GM12891 (cell line): ENCODE measurements at regions not wholly inside any gene's neighbourhood (a gene's known extent, or its start where the extent isn't known, plus 50 kb on each side); places are given as distances from the start of the nearest gene placed in this dataset.

ENCODE experiments used
- POLR2A ChIP-seq: IDR thresholded peaks from 2 replicates; pipeline ENCODE4 v1.6.1; 2011; ENCODE audit warnings: low read depth, low read length, control low read depth
- POLR2AphosphoS5 ChIP-seq: IDR thresholded peaks from 2 replicates; pipeline ENCODE4 v1.6.1; 2011; ENCODE audit warnings: low read depth, low read length, control low read depth

DNA sequence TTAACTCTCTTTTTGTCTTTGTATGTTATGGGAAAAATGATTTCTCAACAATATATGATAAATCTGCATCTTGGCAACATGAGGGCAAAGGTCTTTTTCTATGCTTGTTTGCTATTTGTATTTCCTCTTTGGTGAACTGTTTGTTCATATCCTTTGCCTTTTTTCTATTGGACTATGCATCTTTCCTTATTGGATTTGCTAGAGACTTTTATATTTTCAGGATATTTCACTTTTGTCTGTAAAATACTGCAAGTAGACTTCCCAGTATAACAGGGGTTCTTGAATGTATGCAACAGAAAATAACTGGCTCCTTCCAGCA lies 69.4 kb upstream of the SSBP2 start:
- TF ChIP-seq POLR2AphosphoS5 (no peak), POLR2A (no peak)
